ENCODE measurements at regions not wholly inside any gene's neighbourhood (a gene's known extent, or its start where the extent isn't known, plus 50 kb on each side); places are given as distances from the start of the nearest gene placed in this dataset.

DNA sequence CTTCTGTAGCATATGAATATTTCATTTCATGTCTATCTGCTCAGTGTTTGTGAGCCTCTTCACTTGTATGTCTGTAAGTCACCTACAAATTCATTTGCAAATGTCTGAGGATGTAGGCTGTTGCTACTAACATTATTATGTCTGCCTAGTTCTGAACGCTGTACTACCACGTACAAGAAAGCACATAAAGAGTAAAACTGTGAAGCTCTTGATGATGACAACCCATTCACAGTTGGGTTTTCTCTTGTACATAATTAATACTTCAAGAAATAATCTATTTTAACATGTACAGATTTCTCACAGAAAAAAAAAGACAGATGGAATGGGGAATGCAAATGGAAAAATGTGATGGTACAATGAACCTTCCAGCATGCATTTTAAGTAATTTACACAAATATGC, 64.3 kb upstream of the CPNE8 start:
- DNase-seq (no peak), ATAC-seq (no peak)
- Histone ChIP-seq H3K27ac (no peak overlapping the region), H3K36me3 (no peaks in the 10 kb centered on the region), H3K27me3 (no peaks in the 10 kb centered on the region), H3K4me1 (no peaks in the 10 kb centered on the region), H3K4me3 (no peak overlapping the region), H3K9me3 (no peaks in the 10 kb centered on the region)
- intact Hi-C loops (cut with DNase I): no loop called here
- TF ChIP-seq, protein P1, sequence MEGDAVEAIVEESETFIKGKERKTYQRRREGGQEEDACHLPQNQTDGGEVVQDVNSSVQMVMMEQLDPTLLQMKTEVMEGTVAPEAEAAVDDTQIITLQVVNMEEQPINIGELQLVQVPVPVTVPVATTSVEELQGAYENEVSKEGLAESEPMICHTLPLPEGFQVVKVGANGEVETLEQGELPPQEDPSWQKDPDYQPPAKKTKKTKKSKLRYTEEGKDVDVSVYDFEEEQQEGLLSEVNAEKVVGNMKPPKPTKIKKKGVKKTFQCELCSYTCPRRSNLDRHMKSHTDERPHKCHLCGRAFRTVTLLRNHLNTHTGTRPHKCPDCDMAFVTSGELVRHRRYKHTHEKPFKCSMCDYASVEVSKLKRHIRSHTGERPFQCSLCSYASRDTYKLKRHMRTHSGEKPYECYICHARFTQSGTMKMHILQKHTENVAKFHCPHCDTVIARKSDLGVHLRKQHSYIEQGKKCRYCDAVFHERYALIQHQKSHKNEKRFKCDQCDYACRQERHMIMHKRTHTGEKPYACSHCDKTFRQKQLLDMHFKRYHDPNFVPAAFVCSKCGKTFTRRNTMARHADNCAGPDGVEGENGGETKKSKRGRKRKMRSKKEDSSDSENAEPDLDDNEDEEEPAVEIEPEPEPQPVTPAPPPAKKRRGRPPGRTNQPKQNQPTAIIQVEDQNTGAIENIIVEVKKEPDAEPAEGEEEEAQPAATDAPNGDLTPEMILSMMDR (IDR thresholded peaks at IDR 0.05): no peak

DNA sequence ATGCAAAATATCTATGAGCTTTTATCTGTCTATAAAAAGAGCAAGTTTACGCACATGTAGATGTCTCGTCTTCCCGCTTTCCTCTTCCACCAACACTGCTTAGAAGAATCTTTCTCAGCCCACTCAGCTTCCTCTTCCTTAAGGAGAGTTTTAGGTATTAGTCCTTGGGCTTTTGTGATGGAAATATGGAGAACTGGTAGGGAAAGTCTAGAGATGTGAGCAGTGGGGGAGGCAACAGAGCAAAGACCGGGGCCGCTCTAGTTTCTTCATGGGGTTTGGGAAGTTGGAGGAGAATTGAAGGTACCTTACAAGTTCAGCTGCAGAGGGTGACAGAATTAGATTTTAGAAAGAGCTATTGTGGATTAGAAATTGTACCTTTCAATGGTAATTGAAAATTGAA, 56.3 kb upstream of the CPNE8 start:
- Histone ChIP-seq H3K27me3 (no peaks in the 10 kb centered on the region), H3K4me3 (no peak overlapping the region), H3K36me3 (no peaks in the 10 kb centered on the region), H3K27ac (no peak overlapping the region), H3K9me3 (no peaks in the 10 kb centered on the region), H3K4me1 (no peaks in the 10 kb centered on the region)
- no peak for ATAC-seq
- TF ChIP-seq, protein P1 (IDR thresholded peaks at IDR 0.05): no peak
- no peak for DNase-seq
- intact Hi-C loops (cut with DNase I): no loop called here

DNA sequence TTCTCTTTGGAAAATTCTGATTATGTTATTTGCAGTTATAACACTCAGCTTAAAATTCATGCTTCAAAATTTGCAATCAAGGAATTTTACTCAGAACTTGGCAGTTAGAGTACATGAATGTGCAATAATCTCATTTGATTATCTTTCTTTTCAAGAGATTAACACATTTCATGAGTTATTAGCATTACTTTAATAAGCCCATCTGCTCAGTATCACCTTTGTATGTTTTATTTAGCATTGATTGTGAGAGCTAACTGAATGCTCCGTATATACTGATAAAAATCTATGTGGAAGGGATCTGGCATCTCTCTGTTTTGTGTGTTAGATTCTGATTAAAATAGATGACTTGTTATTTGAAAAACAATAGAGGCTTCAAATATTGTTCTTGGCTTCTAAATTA, 55.6 kb upstream of the CPNE8 start:
- no peak for DNase-seq
- TF ChIP-seq, protein P1 (IDR thresholded peaks at IDR 0.05): no peak

DNA sequence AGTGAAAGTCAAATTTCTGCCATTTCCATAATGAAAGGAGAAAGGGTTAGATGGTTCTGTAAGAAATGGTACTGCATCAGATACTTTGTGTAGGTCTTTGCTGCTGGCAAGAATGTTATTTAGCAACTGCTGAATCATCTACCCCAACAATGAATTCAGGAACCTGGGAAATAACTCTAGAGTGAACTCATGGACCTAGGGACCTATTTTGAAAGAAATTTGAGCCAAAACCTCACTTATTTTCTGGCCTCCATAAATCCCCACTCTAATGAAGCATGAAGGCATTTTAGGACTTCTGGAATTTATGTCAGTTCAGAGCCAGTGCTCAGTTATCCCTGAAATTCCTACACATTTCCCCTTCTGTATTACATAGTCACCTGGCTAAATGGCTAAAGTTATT, 50.9 kb upstream of the CPNE8 start:
- intact Hi-C loops (cut with DNase I): no loop called here
- Histone ChIP-seq H3K4me1 (no peaks in the 10 kb centered on the region), H3K27ac (no peak overlapping the region), H3K4me3 (no peak overlapping the region), H3K27me3 (no peaks in the 10 kb centered on the region), H3K9me3 (no peaks in the 10 kb centered on the region), H3K36me3 (no peaks in the 10 kb centered on the region)
- no peak for DNase-seq
- ATAC-seq: no peak
- TF ChIP-seq, protein P1 (IDR thresholded peaks at IDR 0.05): no peak

More for the DNA sequence above, 55.6 kb upstream of the CPNE8 start:
- H3K4me1 ChIP-seq: no peaks in the 10 kb centered on the region
- intact Hi-C loops (cut with DNase I): no loop called here
- ATAC-seq: no peak
- no peaks in the 10 kb centered on the region for H3K9me3 ChIP-seq
- H3K27ac ChIP-seq: no peak overlapping the region
- no peaks in the 10 kb centered on the region for H3K36me3 ChIP-seq
- H3K4me3 ChIP-seq: no peak overlapping the region
- H3K27me3 ChIP-seq: no peaks in the 10 kb centered on the region
